H9 (cell line): ENCODE measurements at regions not wholly inside any gene's neighbourhood (a gene's known extent, or its start where the extent isn't known, plus 50 kb on each side); places are given as distances from the start of the nearest gene placed in this dataset.

Experiments
- DNase-seq: peaks from one replicate; pipeline ENCODE4 v3.0.0-alpha.2; 2017
- H2AFZ ChIP-seq: one replicate; pipeline ENCODE4 v1.6.1; 2013; ENCODE audit warnings: mild to moderate bottlenecking, low read length, control low read depth, moderate library complexity
- H2AK5ac ChIP-seq: 2 replicates; pipeline ENCODE4 v1.6.1; 2013; ENCODE audit warnings: low read length, control low read depth, mixed read lengths; ENCODE audit not compliant: insufficient read length
- H2BK120ac ChIP-seq: one replicate; pipeline ENCODE4 v1.6.1; 2013; ENCODE audit warnings: low read depth, mild to moderate bottlenecking, low read length, control low read depth, inconsistent platforms; ENCODE audit not compliant: poor library complexity, severe bottlenecking
- H2BK12ac ChIP-seq: 2 replicates; pipeline ENCODE4 v1.6.1; 2013; ENCODE audit warnings: low read length, control low read depth, mixed read lengths, low read depth; ENCODE audit not compliant: insufficient read length
- H2BK15ac ChIP-seq: 2 replicates; pipeline ENCODE4 v1.6.1; 2013; ENCODE audit warnings: low read depth, low read length, control low read depth
- H2BK20ac ChIP-seq: one replicate; pipeline ENCODE4 v1.6.1; 2013; ENCODE audit warnings: low read depth, mild to moderate bottlenecking, low read length, control low read depth, inconsistent platforms; ENCODE audit not compliant: poor library complexity, severe bottlenecking
- H2BK5ac ChIP-seq: 2 replicates; pipeline ENCODE4 v1.6.1; 2013; ENCODE audit warnings: low read length, control low read depth, mixed read lengths; ENCODE audit not compliant: insufficient read length
- H3K14ac ChIP-seq: 2 replicates; pipeline ENCODE4 v1.6.1; 2013; ENCODE audit warnings: low read length, control low read depth; ENCODE audit not compliant: insufficient read depth
- H3K18ac ChIP-seq: 2 replicates; pipeline ENCODE4 v1.6.1; 2013; ENCODE audit warnings: low read depth, mild to moderate bottlenecking, mixed read lengths, low read length, control low read depth; ENCODE audit not compliant: insufficient read length
- H3K23ac ChIP-seq: 2 replicates; pipeline ENCODE4 v1.6.1; 2013; ENCODE audit warnings: low read length, control low read depth, mixed read lengths, low read depth; ENCODE audit not compliant: insufficient read length
- H3K23me2 ChIP-seq: 2 replicates; pipeline ENCODE4 v1.6.1; 2013; ENCODE audit warnings: low read depth, mild to moderate bottlenecking, mixed read lengths, low read length, control low read depth; ENCODE audit not compliant: insufficient read length, poor library complexity, severe bottlenecking
- H3K27ac ChIP-seq: 2 replicates; pipeline ENCODE4 v1.5.1; 2013; ENCODE audit warnings: low read length, control low read depth, mixed read lengths, low read depth; ENCODE audit not compliant: insufficient read length
- H3K27me3 ChIP-seq: 2 replicates; pipeline ENCODE4 v1.6.1; 2013; ENCODE audit warnings: low read length, control low read depth, inconsistent platforms; ENCODE audit not compliant: insufficient read depth
- H3K4ac ChIP-seq: 2 replicates; pipeline ENCODE4 v1.6.1; 2013; ENCODE audit warnings: low read depth, mild to moderate bottlenecking, control low read depth, inconsistent platforms, low read length, moderate library complexity
- H3K4me1 ChIP-seq: 2 replicates; pipeline ENCODE4 v1.6.1; 2013; ENCODE audit warnings: low read length, control low read depth, inconsistent platforms; ENCODE audit not compliant: insufficient read depth
- H3K4me2 ChIP-seq: 2 replicates; pipeline ENCODE4 v1.6.1; 2013; ENCODE audit warnings: low read length, control low read depth, mixed read lengths; ENCODE audit not compliant: insufficient read length, insufficient read depth
- H3K56ac ChIP-seq: 2 replicates; pipeline ENCODE4 v1.6.1; 2013; ENCODE audit warnings: low read depth, mild to moderate bottlenecking, mixed read lengths, low read length, control low read depth; ENCODE audit not compliant: insufficient read length
- H3K79me1 ChIP-seq: 2 replicates; pipeline ENCODE4 v1.6.1; 2013; ENCODE audit warnings: low read depth, mild to moderate bottlenecking, moderate library complexity, low read length, control low read depth, inconsistent platforms; ENCODE audit not compliant: insufficient read depth, poor library complexity, severe bottlenecking
- H3K79me2 ChIP-seq: 2 replicates; pipeline ENCODE4 v1.6.1; 2013; ENCODE audit warnings: low read length, control low read depth, inconsistent platforms; ENCODE audit not compliant: insufficient read depth
- H3K9ac ChIP-seq: 2 replicates; pipeline ENCODE4 v1.6.1; 2013; ENCODE audit warnings: low read length, control low read depth, mixed read lengths; ENCODE audit not compliant: insufficient read length; ENCODE audit errors: extremely low read depth
- H3K9me3 ChIP-seq: one replicate; pipeline ENCODE4 v1.6.1; 2013; ENCODE audit warnings: low read depth, low read length, inconsistent platforms; ENCODE audit not compliant: control insufficient read depth
- H3T11ph ChIP-seq: one replicate; pipeline ENCODE4 v1.6.1; 2013; ENCODE audit warnings: mild to moderate bottlenecking, low read length, control low read depth, inconsistent platforms
- H4K20me1 ChIP-seq: one replicate; pipeline ENCODE4 v1.6.1; 2013; ENCODE audit not compliant: control insufficient read depth, insufficient read length, insufficient read depth
- H4K5ac ChIP-seq: 2 replicates; pipeline ENCODE4 v1.6.1; 2013; ENCODE audit warnings: low read depth, mild to moderate bottlenecking, mixed read lengths, low read length, control low read depth; ENCODE audit not compliant: insufficient read length
- H4K8ac ChIP-seq: replicated peaks from 2 replicates; pipeline ENCODE4 v1.6.1; 2013; ENCODE audit warnings: low read length, control low read depth, mixed read lengths, low read depth; ENCODE audit not compliant: insufficient read length
- H4K91ac ChIP-seq: 2 replicates; pipeline ENCODE4 v1.6.1; 2013; ENCODE audit warnings: low read depth, mild to moderate bottlenecking, moderate library complexity, mixed read lengths, low read length, control low read depth; ENCODE audit not compliant: insufficient read length
- H3K27ac Mint-ChIP-seq, 3 experiments: 2 replicates in 2 of 3; 3 replicates in 1 of 3; pipeline ENCODE4 v1.8.0; 2020 to 2021; ENCODE audit warnings: mixed read lengths in 3 of 3, mild to moderate bottlenecking in 1 of 3, moderate library complexity in 1 of 3
- H3K27me3 Mint-ChIP-seq: 2 replicates; pipeline ENCODE4 v1.8.0; 2021; ENCODE audit warnings: low read depth, mild to moderate bottlenecking, moderate library complexity, mixed read lengths
- H3K36me3 Mint-ChIP-seq, 3 experiments: 2 replicates in 2 of 3; 3 replicates in 1 of 3; pipeline ENCODE4 v1.8.0; 2020 to 2021; ENCODE audit warnings: low read depth in 3 of 3, mixed read lengths in 3 of 3; ENCODE audit not compliant: insufficient read depth in 1 of 3
- H3K4me1 Mint-ChIP-seq, 2 experiments: 2 replicates each; pipeline ENCODE4 v1.8.0; 2020; ENCODE audit warnings: mixed read lengths in 2 of 2
- H3K4me3 Mint-ChIP-seq, 2 experiments: 2 replicates in 1 of 2; 3 replicates in 1 of 2; pipeline ENCODE4 v1.8.0; 2020 to 2021; ENCODE audit warnings: mild to moderate bottlenecking in 2 of 2, mixed read lengths in 2 of 2, moderate library complexity in 1 of 2
- H3K9me3 Mint-ChIP-seq, 2 experiments: 2 replicates in 1 of 2; 3 replicates in 1 of 2; pipeline ENCODE4 v1.8.0; 2020; ENCODE audit warnings: mild to moderate bottlenecking in 2 of 2, mixed read lengths in 2 of 2, moderate library complexity in 1 of 2
- WGBS: extraction: QIAGEN DNeasy Blood & Tissue Kit; methylation state at CpG from one replicate; pipeline ENCODE4 v1.1.7; 2013; ENCODE audit warnings: missing lambda C conversion rate, low lambda C conversion rate, mixed read lengths; ENCODE audit not compliant: insufficient read length; ENCODE audit errors: extremely low coverage; 5-methylcytosine and 5-hydroxymethylcytosine counted together
- TF ChIP-seq, protein P1 (sequence below): fragments of 200-600 bp; sonication (generic); conservative IDR thresholded peaks from 3 replicates; pipeline ENCODE4 v1.8.0; 2021; ENCODE audit warnings: antibody characterized with exemption, mild to moderate bottlenecking

DNA sequence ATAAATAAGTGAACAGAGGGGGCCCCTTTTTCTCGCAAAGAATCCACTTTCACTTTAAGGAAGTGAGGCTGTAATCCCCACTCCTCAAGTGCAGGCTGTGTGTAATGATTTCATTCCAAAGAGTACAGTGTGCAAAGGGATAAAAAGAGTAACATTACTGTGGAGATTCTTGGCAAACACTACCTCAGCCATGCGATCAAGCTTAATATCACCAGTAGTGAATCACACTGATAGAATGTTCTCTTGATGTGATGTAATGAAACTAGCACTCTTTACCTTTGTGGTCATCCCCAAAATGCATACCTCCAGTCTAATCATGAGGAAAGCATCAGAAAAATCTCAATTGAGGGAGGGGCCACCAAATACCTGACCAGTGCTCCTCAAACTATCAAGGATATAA, 246.1 kb upstream of the CHORDC1 start:
- Histone ChIP-seq H4K20me1 (no peaks in the 10 kb centered on the region), H3K79me2 (no peaks in the 10 kb centered on the region), H2BK12ac (no peak overlapping the region), H3K27me3 (no peaks in the 10 kb centered on the region), H3K4me2 (no peak overlapping the region), H3T11ph (no peak overlapping the region), H3K4ac (no peak overlapping the region), H3K18ac (no peak overlapping the region), H3K79me1 (no peaks in the 10 kb centered on the region), H3K9me3 (no peaks in the 10 kb centered on the region), H2BK120ac (no peak overlapping the region), H2BK20ac (no peak overlapping the region), H3K9ac (no peak overlapping the region), H3K27ac (no peak overlapping the region), H3K56ac (no peak overlapping the region), H2AFZ (no peak overlapping the region), H3K14ac (no peak overlapping the region), H4K5ac (no peak overlapping the region), H2BK15ac (no peak overlapping the region), H2BK5ac (no peak overlapping the region), H3K23ac (no peak overlapping the region), H4K91ac (no peak overlapping the region), H4K8ac (no peak overlapping the region), H3K4me1 (no peaks in the 10 kb centered on the region), H2AK5ac (no peak overlapping the region), H3K23me2 (no peaks in the 10 kb centered on the region)
- no peak overlapping the region for H3K4me3 Mint-ChIP-seq
- peaks cover 1% of the 10 kb centered on the region; the same call in 1 of the 2 replicates for H3K27me3 Mint-ChIP-seq
- WGBS = no CpG with 5 or more reads among the region's 2 CpGs
- no peaks in the 10 kb centered on the region for H3K36me3 Mint-ChIP-seq
- no peaks in the 10 kb centered on the region for H3K4me1 Mint-ChIP-seq
- TF ChIP-seq, protein P1, sequence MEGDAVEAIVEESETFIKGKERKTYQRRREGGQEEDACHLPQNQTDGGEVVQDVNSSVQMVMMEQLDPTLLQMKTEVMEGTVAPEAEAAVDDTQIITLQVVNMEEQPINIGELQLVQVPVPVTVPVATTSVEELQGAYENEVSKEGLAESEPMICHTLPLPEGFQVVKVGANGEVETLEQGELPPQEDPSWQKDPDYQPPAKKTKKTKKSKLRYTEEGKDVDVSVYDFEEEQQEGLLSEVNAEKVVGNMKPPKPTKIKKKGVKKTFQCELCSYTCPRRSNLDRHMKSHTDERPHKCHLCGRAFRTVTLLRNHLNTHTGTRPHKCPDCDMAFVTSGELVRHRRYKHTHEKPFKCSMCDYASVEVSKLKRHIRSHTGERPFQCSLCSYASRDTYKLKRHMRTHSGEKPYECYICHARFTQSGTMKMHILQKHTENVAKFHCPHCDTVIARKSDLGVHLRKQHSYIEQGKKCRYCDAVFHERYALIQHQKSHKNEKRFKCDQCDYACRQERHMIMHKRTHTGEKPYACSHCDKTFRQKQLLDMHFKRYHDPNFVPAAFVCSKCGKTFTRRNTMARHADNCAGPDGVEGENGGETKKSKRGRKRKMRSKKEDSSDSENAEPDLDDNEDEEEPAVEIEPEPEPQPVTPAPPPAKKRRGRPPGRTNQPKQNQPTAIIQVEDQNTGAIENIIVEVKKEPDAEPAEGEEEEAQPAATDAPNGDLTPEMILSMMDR = no peak
- no peaks in the 10 kb centered on the region for H3K9me3 Mint-ChIP-seq
- no peak for DNase-seq
- no peak overlapping the region for H3K27ac Mint-ChIP-seq
